Neural progenitor cell (in vitro differentiated cells): ENCODE measurements at regions not wholly inside any gene's neighbourhood (a gene's known extent, or its start where the extent isn't known, plus 50 kb on each side); places are given as distances from the start of the nearest gene placed in this dataset.
"Not testable (repeated sequence)": the region's sequence is repeated elsewhere in the genome, so short reads cannot be mapped to it uniquely, and the experiment has no call there.

Experiments
- DNase-seq: peaks from one replicate; pipeline ENCODE4 v3.0.0-alpha.2; 2016; ENCODE audit warnings: low spot score
- H2AFZ ChIP-seq: fragments of 200-600 bp; sonication (generic); replicated peaks from 2 replicates; pipeline ENCODE4 v1.6.1; 2016; ENCODE audit warnings: antibody characterized with exemption
- H3F3A ChIP-seq: fragments of 200-600 bp; sonication (generic); 2 replicates; pipeline ENCODE4 v1.6.1; 2016; ENCODE audit warnings: antibody characterized with exemption, low read depth
- H3K27ac ChIP-seq: fragments of 200-600 bp; sonication (generic); 2 replicates; pipeline ENCODE4 v1.5.1; 2016; ENCODE audit warnings: mild to moderate bottlenecking
- H3K27me3 ChIP-seq: fragments of 200-600 bp; sonication (generic); 2 replicates; pipeline ENCODE4 v1.6.1; 2016; ENCODE audit warnings: mild to moderate bottlenecking, moderate library complexity
- H3K36me3 ChIP-seq: fragments of 200-600 bp; sonication (generic); 2 replicates; pipeline ENCODE4 v1.5.1; 2016
- H3K4me1 ChIP-seq: fragments of 200-600 bp; sonication (generic); 2 replicates; pipeline ENCODE4 v1.6.1; 2016; ENCODE audit warnings: mixed run types
- H3K4me2 ChIP-seq: fragments of 200-600 bp; sonication (generic); 2 replicates; pipeline ENCODE4 v1.6.1; 2016
- H3K4me3 ChIP-seq: fragments of 200-600 bp; sonication (generic); 2 replicates; pipeline ENCODE4 v1.5.1; 2016
- H3K79me2 ChIP-seq: fragments of 200-600 bp; sonication (generic); 2 replicates; pipeline ENCODE4 v1.6.1; 2016; ENCODE audit warnings: low read depth
- H3K9ac ChIP-seq: fragments of 200-600 bp; sonication (generic); 2 replicates; pipeline ENCODE4 v1.6.1; 2016
- H3K9me3 ChIP-seq: fragments of 200-600 bp; sonication (generic); 2 replicates; pipeline ENCODE4 v1.5.1; 2016; ENCODE audit warnings: low read depth
- H4K20me1 ChIP-seq: fragments of 200-600 bp; sonication (generic); 2 replicates; pipeline ENCODE4 v1.6.1; 2016; ENCODE audit warnings: low read depth
- H3K27ac Mint-ChIP-seq: 3 replicates; pipeline ENCODE4 v1.8.0; 2021; ENCODE audit warnings: mixed read lengths
- H3K27me3 Mint-ChIP-seq: 2 replicates; pipeline ENCODE4 v1.8.0; 2022; ENCODE audit warnings: low read depth, mild to moderate bottlenecking, inconsistent platforms, moderate library complexity, mixed read lengths; ENCODE audit not compliant: insufficient read depth
- H3K36me3 Mint-ChIP-seq: 3 replicates; pipeline ENCODE4 v1.8.0; 2021; ENCODE audit warnings: mixed read lengths
- H3K4me1 Mint-ChIP-seq: 3 replicates; pipeline ENCODE4 v1.8.0; 2021; ENCODE audit warnings: mixed read lengths
- H3K4me3 Mint-ChIP-seq: 3 replicates; pipeline ENCODE4 v1.8.0; 2021; ENCODE audit warnings: mild to moderate bottlenecking, moderate library complexity, mixed read lengths
- H3K9me3 Mint-ChIP-seq: 3 replicates; pipeline ENCODE4 v1.8.0; 2020; ENCODE audit warnings: mixed read lengths
- EZH2 ChIP-seq: fragments of 200-600 bp; sonication (generic); IDR thresholded peaks from 2 replicates; pipeline ENCODE4 v1.6.1; 2017; ENCODE audit warnings: antibody characterized with exemption, mild to moderate bottlenecking, moderate library complexity
- EZH2phosphoT487 ChIP-seq: fragments of 200-600 bp; sonication (generic); IDR thresholded peaks from 2 replicates; pipeline ENCODE4 v1.6.1; 2017; ENCODE audit warnings: antibody characterized with exemption
- TF ChIP-seq, protein P1 (sequence below): fragments of 200-600 bp; sonication (generic); IDR thresholded peaks from 2 replicates; pipeline ENCODE4 v1.5.1; 2017; ENCODE audit warnings: antibody characterized with exemption, mild to moderate bottlenecking

GRCh38 chr18:72965616-72966015 is 97.8 kb upstream of the NETO1 start:
- no peaks in the 10 kb centered on the region for H3K9me3 ChIP-seq
- no peak overlapping the region for H3K27ac ChIP-seq
- Mint-ChIP-seq H3K4me3 (no peak overlapping the region), H3K27ac (no peak overlapping the region), H3K4me1 (no peaks in the 10 kb centered on the region), H3K27me3 (peaks cover 3% of the 10 kb centered on the region), H3K36me3 (no peaks in the 10 kb centered on the region), H3K9me3 (no peaks in the 10 kb centered on the region)
- no peak for TF ChIP-seq EZH2phosphoT487
- TF ChIP-seq EZH2: no peak
- TF ChIP-seq, protein P1, sequence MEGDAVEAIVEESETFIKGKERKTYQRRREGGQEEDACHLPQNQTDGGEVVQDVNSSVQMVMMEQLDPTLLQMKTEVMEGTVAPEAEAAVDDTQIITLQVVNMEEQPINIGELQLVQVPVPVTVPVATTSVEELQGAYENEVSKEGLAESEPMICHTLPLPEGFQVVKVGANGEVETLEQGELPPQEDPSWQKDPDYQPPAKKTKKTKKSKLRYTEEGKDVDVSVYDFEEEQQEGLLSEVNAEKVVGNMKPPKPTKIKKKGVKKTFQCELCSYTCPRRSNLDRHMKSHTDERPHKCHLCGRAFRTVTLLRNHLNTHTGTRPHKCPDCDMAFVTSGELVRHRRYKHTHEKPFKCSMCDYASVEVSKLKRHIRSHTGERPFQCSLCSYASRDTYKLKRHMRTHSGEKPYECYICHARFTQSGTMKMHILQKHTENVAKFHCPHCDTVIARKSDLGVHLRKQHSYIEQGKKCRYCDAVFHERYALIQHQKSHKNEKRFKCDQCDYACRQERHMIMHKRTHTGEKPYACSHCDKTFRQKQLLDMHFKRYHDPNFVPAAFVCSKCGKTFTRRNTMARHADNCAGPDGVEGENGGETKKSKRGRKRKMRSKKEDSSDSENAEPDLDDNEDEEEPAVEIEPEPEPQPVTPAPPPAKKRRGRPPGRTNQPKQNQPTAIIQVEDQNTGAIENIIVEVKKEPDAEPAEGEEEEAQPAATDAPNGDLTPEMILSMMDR: no peak
- H3F3A ChIP-seq: no peaks in the 10 kb centered on the region
- DNase-seq: no peak
- H3K4me1 ChIP-seq: no peaks in the 10 kb centered on the region
- no peak overlapping the region for H3K4me3 ChIP-seq
- no peak overlapping the region for H3K4me2 ChIP-seq
- no peaks in the 10 kb centered on the region for H3K79me2 ChIP-seq
- H4K20me1 ChIP-seq: no peaks in the 10 kb centered on the region
- no peak overlapping the region for H3K9ac ChIP-seq
- no peaks in the 10 kb centered on the region for H3K27me3 ChIP-seq
- H3K36me3 ChIP-seq: no peaks in the 10 kb centered on the region
- H2AFZ ChIP-seq: no peak overlapping the region

DNA sequence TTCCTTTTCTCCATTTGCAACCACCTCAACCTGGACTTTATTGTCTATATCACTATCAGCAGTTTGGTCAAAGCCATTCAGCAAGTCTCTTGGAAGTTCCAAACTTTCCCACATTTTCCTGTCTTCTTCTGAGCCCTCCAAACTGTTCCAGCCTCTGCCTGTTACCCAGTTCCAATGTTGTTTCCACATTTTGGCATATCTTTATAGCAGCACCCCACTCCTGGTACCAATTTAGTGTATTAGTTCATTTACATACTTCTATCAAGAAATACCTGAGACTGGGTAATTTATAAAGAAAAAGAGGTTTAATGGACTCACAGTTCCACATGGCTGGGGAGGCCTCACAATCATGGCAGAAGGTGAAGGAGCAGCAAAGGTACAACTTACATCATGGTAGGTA is 90.4 kb upstream of the NETO1 start:
- H3K27ac ChIP-seq, H3K9ac ChIP-seq, DNase-seq, H3K36me3 ChIP-seq, H3K4me3 ChIP-seq, H4K20me1 ChIP-seq, H3K27me3 ChIP-seq, H3K27ac Mint-ChIP-seq, H3K4me1 ChIP-seq, H3K9me3 ChIP-seq, H3F3A ChIP-seq, H3K36me3 Mint-ChIP-seq, H3K27me3 Mint-ChIP-seq, H3K4me3 Mint-ChIP-seq, H2AFZ ChIP-seq, H3K4me1 Mint-ChIP-seq, H3K79me2 ChIP-seq, H3K4me2 ChIP-seq: not testable (repeated sequence)
- peaks cover 16% of the 10 kb centered on the region for H3K9me3 Mint-ChIP-seq

DNA sequence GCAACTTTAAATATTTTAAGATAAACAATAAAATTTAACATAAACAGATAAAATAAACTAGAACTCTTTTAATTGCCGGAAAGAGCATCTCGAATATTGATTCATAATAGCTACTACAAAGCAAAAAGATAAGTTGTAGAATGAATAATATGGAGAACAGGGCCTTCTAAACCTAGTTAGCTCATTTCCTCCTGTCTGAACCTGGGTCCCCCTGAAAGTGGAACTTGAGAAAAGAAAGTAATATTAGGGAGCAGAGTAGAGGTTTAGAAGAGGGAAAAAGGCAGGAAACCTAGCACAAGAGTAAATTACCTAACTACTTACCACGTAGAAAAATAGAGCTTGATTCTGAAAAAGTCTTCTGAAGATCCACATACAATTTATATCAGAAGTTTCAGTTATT is 80.7 kb upstream of the NETO1 start:
- no peak overlapping the region for H3K4me3 Mint-ChIP-seq
- no peaks in the 10 kb centered on the region for H3K9me3 Mint-ChIP-seq
- no peak overlapping the region for H3K27ac Mint-ChIP-seq
- Histone ChIP-seq H2AFZ (no peak overlapping the region), H3K9ac (no peak overlapping the region), H3K27me3 (no peaks in the 10 kb centered on the region), H3K4me3 (no peak overlapping the region), H3K27ac (no peak overlapping the region), H3K79me2 (no peaks in the 10 kb centered on the region), H4K20me1 (no peaks in the 10 kb centered on the region), H3F3A (no peaks in the 10 kb centered on the region), H3K4me1 (no peaks in the 10 kb centered on the region), H3K9me3 (no peaks in the 10 kb centered on the region), H3K4me2 (no peak overlapping the region), H3K36me3 (no peaks in the 10 kb centered on the region)
- DNase-seq: no peak
- H3K4me1 Mint-ChIP-seq: no peaks in the 10 kb centered on the region
- H3K27me3 Mint-ChIP-seq: no peaks in the 10 kb centered on the region
- no peaks in the 10 kb centered on the region for H3K36me3 Mint-ChIP-seq
- TF ChIP-seq EZH2: no peak
- TF ChIP-seq EZH2phosphoT487: no peak
- TF ChIP-seq, protein P1: no peak

DNA sequence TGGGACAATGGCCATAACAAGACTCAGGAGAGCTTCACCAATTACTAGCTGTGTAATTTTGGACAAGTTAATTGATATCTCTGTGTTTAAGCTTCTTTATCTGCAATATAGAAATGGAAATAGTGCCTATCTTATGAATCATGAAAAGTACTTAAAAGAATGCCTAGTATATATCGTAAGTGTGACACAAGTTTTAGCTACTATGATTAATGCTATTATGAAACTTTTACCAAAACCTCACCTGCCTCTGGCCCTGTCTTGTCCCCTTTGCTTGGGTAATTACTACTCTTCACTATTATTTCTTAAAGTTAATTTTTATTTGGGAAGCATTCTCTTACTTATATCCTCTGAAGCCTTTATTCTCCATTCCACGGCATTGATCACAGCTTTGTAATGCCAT is 75.0 kb upstream of the NETO1 start:
- no peak overlapping the region for H3K27ac ChIP-seq
- Mint-ChIP-seq H3K27me3 (no peaks in the 10 kb centered on the region), H3K4me1 (no peaks in the 10 kb centered on the region), H3K27ac (no peak overlapping the region), H3K4me3 (no peak overlapping the region), H3K9me3 (no peaks in the 10 kb centered on the region), H3K36me3 (no peaks in the 10 kb centered on the region)
- no peak overlapping the region for H3K4me3 ChIP-seq
- H3K27me3 ChIP-seq: no peaks in the 10 kb centered on the region
- TF ChIP-seq, protein P1: no peak
- TF ChIP-seq EZH2phosphoT487: no peak
- TF ChIP-seq EZH2: no peak
- no peaks in the 10 kb centered on the region for H3F3A ChIP-seq
- H4K20me1 ChIP-seq: no peaks in the 10 kb centered on the region
- no peak overlapping the region for H3K4me2 ChIP-seq
- no peak for DNase-seq
- H3K9me3 ChIP-seq: no peaks in the 10 kb centered on the region
- H3K9ac ChIP-seq: no peak overlapping the region
- H2AFZ ChIP-seq: no peak overlapping the region
- no peaks in the 10 kb centered on the region for H3K36me3 ChIP-seq
- H3K4me1 ChIP-seq: no peaks in the 10 kb centered on the region
- no peaks in the 10 kb centered on the region for H3K79me2 ChIP-seq
